H9 (cell line): ENCODE measurements at regions not wholly inside any gene's neighbourhood (a gene's known extent, or its start where the extent isn't known, plus 50 kb on each side); places are given as distances from the start of the nearest gene placed in this dataset.

Source experiments
- DNase-seq: peaks from one replicate; pipeline ENCODE4 v3.0.0-alpha.2; 2017
- H2AFZ ChIP-seq: one replicate; pipeline ENCODE4 v1.6.1; 2013; ENCODE audit warnings: mild to moderate bottlenecking, low read length, control low read depth, moderate library complexity
- H2AK5ac ChIP-seq: 2 replicates; pipeline ENCODE4 v1.6.1; 2013; ENCODE audit warnings: low read length, control low read depth, mixed read lengths; ENCODE audit not compliant: insufficient read length
- H2BK120ac ChIP-seq: one replicate; pipeline ENCODE4 v1.6.1; 2013; ENCODE audit warnings: low read depth, mild to moderate bottlenecking, low read length, control low read depth, inconsistent platforms; ENCODE audit not compliant: poor library complexity, severe bottlenecking
- H2BK12ac ChIP-seq: 2 replicates; pipeline ENCODE4 v1.6.1; 2013; ENCODE audit warnings: low read length, control low read depth, mixed read lengths, low read depth; ENCODE audit not compliant: insufficient read length
- H2BK15ac ChIP-seq: 2 replicates; pipeline ENCODE4 v1.6.1; 2013; ENCODE audit warnings: low read depth, low read length, control low read depth
- H2BK20ac ChIP-seq: one replicate; pipeline ENCODE4 v1.6.1; 2013; ENCODE audit warnings: low read depth, mild to moderate bottlenecking, low read length, control low read depth, inconsistent platforms; ENCODE audit not compliant: poor library complexity, severe bottlenecking
- H2BK5ac ChIP-seq: 2 replicates; pipeline ENCODE4 v1.6.1; 2013; ENCODE audit warnings: low read length, control low read depth, mixed read lengths; ENCODE audit not compliant: insufficient read length
- H3K14ac ChIP-seq: 2 replicates; pipeline ENCODE4 v1.6.1; 2013; ENCODE audit warnings: low read length, control low read depth; ENCODE audit not compliant: insufficient read depth
- H3K18ac ChIP-seq: 2 replicates; pipeline ENCODE4 v1.6.1; 2013; ENCODE audit warnings: low read depth, mild to moderate bottlenecking, mixed read lengths, low read length, control low read depth; ENCODE audit not compliant: insufficient read length
- H3K23ac ChIP-seq: 2 replicates; pipeline ENCODE4 v1.6.1; 2013; ENCODE audit warnings: low read length, control low read depth, mixed read lengths, low read depth; ENCODE audit not compliant: insufficient read length
- H3K23me2 ChIP-seq: 2 replicates; pipeline ENCODE4 v1.6.1; 2013; ENCODE audit warnings: low read depth, mild to moderate bottlenecking, mixed read lengths, low read length, control low read depth; ENCODE audit not compliant: insufficient read length, poor library complexity, severe bottlenecking
- H3K27ac ChIP-seq: 2 replicates; pipeline ENCODE4 v1.5.1; 2013; ENCODE audit warnings: low read length, control low read depth, mixed read lengths, low read depth; ENCODE audit not compliant: insufficient read length
- H3K27me3 ChIP-seq: 2 replicates; pipeline ENCODE4 v1.6.1; 2013; ENCODE audit warnings: low read length, control low read depth, inconsistent platforms; ENCODE audit not compliant: insufficient read depth
- H3K4ac ChIP-seq: 2 replicates; pipeline ENCODE4 v1.6.1; 2013; ENCODE audit warnings: low read depth, mild to moderate bottlenecking, control low read depth, inconsistent platforms, low read length, moderate library complexity
- H3K4me1 ChIP-seq: 2 replicates; pipeline ENCODE4 v1.6.1; 2013; ENCODE audit warnings: low read length, control low read depth, inconsistent platforms; ENCODE audit not compliant: insufficient read depth
- H3K4me2 ChIP-seq: 2 replicates; pipeline ENCODE4 v1.6.1; 2013; ENCODE audit warnings: low read length, control low read depth, mixed read lengths; ENCODE audit not compliant: insufficient read length, insufficient read depth
- H3K56ac ChIP-seq: 2 replicates; pipeline ENCODE4 v1.6.1; 2013; ENCODE audit warnings: low read depth, mild to moderate bottlenecking, mixed read lengths, low read length, control low read depth; ENCODE audit not compliant: insufficient read length
- H3K79me1 ChIP-seq: 2 replicates; pipeline ENCODE4 v1.6.1; 2013; ENCODE audit warnings: low read depth, mild to moderate bottlenecking, moderate library complexity, low read length, control low read depth, inconsistent platforms; ENCODE audit not compliant: insufficient read depth, poor library complexity, severe bottlenecking
- H3K79me2 ChIP-seq: 2 replicates; pipeline ENCODE4 v1.6.1; 2013; ENCODE audit warnings: low read length, control low read depth, inconsistent platforms; ENCODE audit not compliant: insufficient read depth
- H3K9ac ChIP-seq: 2 replicates; pipeline ENCODE4 v1.6.1; 2013; ENCODE audit warnings: low read length, control low read depth, mixed read lengths; ENCODE audit not compliant: insufficient read length; ENCODE audit errors: extremely low read depth
- H3K9me3 ChIP-seq: one replicate; pipeline ENCODE4 v1.6.1; 2013; ENCODE audit warnings: low read depth, low read length, inconsistent platforms; ENCODE audit not compliant: control insufficient read depth
- H3T11ph ChIP-seq: one replicate; pipeline ENCODE4 v1.6.1; 2013; ENCODE audit warnings: mild to moderate bottlenecking, low read length, control low read depth, inconsistent platforms
- H4K20me1 ChIP-seq: one replicate; pipeline ENCODE4 v1.6.1; 2013; ENCODE audit not compliant: control insufficient read depth, insufficient read length, insufficient read depth
- H4K5ac ChIP-seq: 2 replicates; pipeline ENCODE4 v1.6.1; 2013; ENCODE audit warnings: low read depth, mild to moderate bottlenecking, mixed read lengths, low read length, control low read depth; ENCODE audit not compliant: insufficient read length
- H4K8ac ChIP-seq: replicated peaks from 2 replicates; pipeline ENCODE4 v1.6.1; 2013; ENCODE audit warnings: low read length, control low read depth, mixed read lengths, low read depth; ENCODE audit not compliant: insufficient read length
- H4K91ac ChIP-seq: 2 replicates; pipeline ENCODE4 v1.6.1; 2013; ENCODE audit warnings: low read depth, mild to moderate bottlenecking, moderate library complexity, mixed read lengths, low read length, control low read depth; ENCODE audit not compliant: insufficient read length
- H3K27ac Mint-ChIP-seq, 3 experiments: 2 replicates in 2 of 3; 3 replicates in 1 of 3; pipeline ENCODE4 v1.8.0; 2020 to 2021; ENCODE audit warnings: mixed read lengths in 3 of 3, mild to moderate bottlenecking in 1 of 3, moderate library complexity in 1 of 3
- H3K27me3 Mint-ChIP-seq: 2 replicates; pipeline ENCODE4 v1.8.0; 2021; ENCODE audit warnings: low read depth, mild to moderate bottlenecking, moderate library complexity, mixed read lengths
- H3K36me3 Mint-ChIP-seq, 3 experiments: 2 replicates in 2 of 3; 3 replicates in 1 of 3; pipeline ENCODE4 v1.8.0; 2020 to 2021; ENCODE audit warnings: low read depth in 3 of 3, mixed read lengths in 3 of 3; ENCODE audit not compliant: insufficient read depth in 1 of 3
- H3K4me1 Mint-ChIP-seq, 2 experiments: 2 replicates each; pipeline ENCODE4 v1.8.0; 2020; ENCODE audit warnings: mixed read lengths in 2 of 2
- H3K4me3 Mint-ChIP-seq, 2 experiments: 2 replicates in 1 of 2; 3 replicates in 1 of 2; pipeline ENCODE4 v1.8.0; 2020 to 2021; ENCODE audit warnings: mild to moderate bottlenecking in 2 of 2, mixed read lengths in 2 of 2, moderate library complexity in 1 of 2
- H3K9me3 Mint-ChIP-seq, 2 experiments: 2 replicates in 1 of 2; 3 replicates in 1 of 2; pipeline ENCODE4 v1.8.0; 2020; ENCODE audit warnings: mild to moderate bottlenecking in 2 of 2, mixed read lengths in 2 of 2, moderate library complexity in 1 of 2
- CTCF ChIP-seq: fragments of 200-600 bp; sonication (generic); conservative IDR thresholded peaks from 3 replicates; pipeline ENCODE4 v1.8.0; 2021; ENCODE audit warnings: antibody characterized with exemption, mild to moderate bottlenecking
- WGBS: extraction: QIAGEN DNeasy Blood & Tissue Kit; methylation state at CpG from one replicate; pipeline ENCODE4 v1.1.7; 2013; ENCODE audit warnings: missing lambda C conversion rate, low lambda C conversion rate, mixed read lengths; ENCODE audit not compliant: insufficient read length; ENCODE audit errors: extremely low coverage; 5-methylcytosine and 5-hydroxymethylcytosine counted together

- no peak overlapping the region for H2BK5ac ChIP-seq
- Mint-ChIP-seq H3K27ac (no peak overlapping the region), H3K4me3 (no peak overlapping the region), H3K4me1 (peaks cover 8 to 9% of the 10 kb centered on the region in 2 experiments), H3K9me3 (peaks cover 0 to 3% of the 10 kb centered on the region in 2 experiments; a peak in 1 of 5 replicates), H3K36me3 (peaks cover 0 to 2% (median 0%) of the 10 kb centered on the region in 3 experiments; a peak in 1 of 7 replicates), H3K27me3 (no peaks in the 10 kb centered on the region)
- no peak overlapping the region for H3K9ac ChIP-seq
- TF ChIP-seq CTCF = no peak
- no peak overlapping the region for H2BK15ac ChIP-seq
- H3K27ac ChIP-seq = no peak overlapping the region
- no peak overlapping the region for H3K18ac ChIP-seq
- no peaks in the 10 kb centered on the region for H3K79me2 ChIP-seq
- no peak overlapping the region for H2BK120ac ChIP-seq
- no peaks in the 10 kb centered on the region for H3K9me3 ChIP-seq
- no peak overlapping the region for H2AK5ac ChIP-seq
- no CpG with 5 or more reads among the region's 2 CpGs for WGBS
- H3K23me2 ChIP-seq = no peaks in the 10 kb centered on the region
- no peak overlapping the region for H3K4me2 ChIP-seq
- no peak overlapping the region for H3K23ac ChIP-seq
- no peaks in the 10 kb centered on the region for H3K27me3 ChIP-seq
- DNase-seq = no peak
- no peak overlapping the region for H4K8ac ChIP-seq
- no peak overlapping the region for H2BK20ac ChIP-seq
- H3K14ac ChIP-seq = no peak overlapping the region
- H4K5ac ChIP-seq = no peak overlapping the region
- H2BK12ac ChIP-seq = no peak overlapping the region
- no peak overlapping the region for H4K91ac ChIP-seq
- no peaks in the 10 kb centered on the region for H3K4me1 ChIP-seq
- H3K56ac ChIP-seq = no peak overlapping the region
- no peak overlapping the region for H3T11ph ChIP-seq
- H3K4ac ChIP-seq = no peak overlapping the region
- no peaks in the 10 kb centered on the region for H3K79me1 ChIP-seq
- no peak overlapping the region for H2AFZ ChIP-seq
- no peaks in the 10 kb centered on the region for H4K20me1 ChIP-seq
These were observed 345.3 kb downstream of the SPRY1 start for GRCh38 chr4:123741906-123742305.
